ENCODE measurements at regions not wholly inside any gene's neighbourhood (a gene's known extent, or its start where the extent isn't known, plus 50 kb on each side); places are given as distances from the start of the nearest gene placed in this dataset.

DNA sequence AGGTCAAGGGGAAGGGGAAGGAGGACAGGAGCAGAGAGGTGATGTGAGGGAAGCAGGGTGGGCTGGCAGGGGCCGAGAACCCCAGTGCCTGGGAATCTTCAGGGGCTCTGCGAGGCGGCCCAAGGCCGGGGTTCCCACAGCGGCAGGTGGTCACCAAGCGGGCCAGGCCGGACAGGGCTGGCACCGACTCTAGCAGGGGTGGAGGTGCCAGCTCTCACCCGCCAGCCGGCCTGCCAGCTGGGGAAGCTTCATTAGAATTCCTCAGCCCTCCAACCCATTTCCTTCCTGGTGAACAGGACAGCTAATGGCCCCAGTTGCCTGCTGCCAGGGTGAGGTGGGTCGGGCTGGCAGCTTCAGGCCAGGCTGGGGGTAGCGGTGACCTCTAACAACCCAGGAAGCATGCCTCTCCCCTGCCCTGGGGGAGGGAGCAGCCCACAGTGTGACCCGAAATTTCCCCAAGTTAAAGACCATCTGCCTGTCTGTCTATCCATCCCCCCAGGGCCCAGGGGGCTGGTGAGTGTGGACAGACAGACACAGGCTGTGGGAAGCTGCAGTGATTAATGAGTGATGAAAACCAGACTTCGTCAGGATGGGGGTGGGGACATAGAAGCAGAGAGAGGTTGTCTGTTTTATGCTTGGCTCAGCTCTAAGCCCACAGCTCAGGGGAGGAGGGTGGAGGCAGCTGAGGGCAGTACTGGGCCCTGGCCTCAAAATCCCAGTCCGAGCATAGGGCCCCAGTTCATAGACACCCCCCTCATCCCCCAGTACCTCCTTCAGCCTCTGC, 144.1 kb downstream of the ZFP36L2 start:
- TF ChIP-seq CTCF (IDR thresholded peaks at IDR 0.05): no peak
- Histone ChIP-seq H3K9me3 (ENCODE audit: control insufficient read depth, low read length) (no peaks in the 10 kb centered on the region), H3K27me3 (ENCODE audit: control insufficient read depth, insufficient read depth, low read length) (no peaks in the 10 kb centered on the region), H3K9ac (no peak overlapping the region), H2AFZ (no peak overlapping the region), H3K27ac (peak overlapping the region; percentile 37), H3K79me2 (no peaks in the 10 kb centered on the region), H3K4me1 (peaks cover 9% of the 10 kb centered on the region), H3K4me3 (ENCODE audit: low read depth, low read length) (no peak overlapping the region), H3K4me2 (ENCODE audit: low read length) (no peak overlapping the region), H3K36me3 (ENCODE audit: control insufficient read depth, insufficient read depth, low read length) (no peaks in the 10 kb centered on the region)

GRCh38 chr2:43081131-43081765, 145.2 kb downstream of the ZFP36L2 start:
- Histone ChIP-seq H3K9ac (no peak overlapping the region), H2AFZ (no peak overlapping the region), H3K27me3 (ENCODE audit: control insufficient read depth, insufficient read depth, low read length) (no peaks in the 10 kb centered on the region), H3K27ac (no peak overlapping the region), H3K4me2 (ENCODE audit: low read length) (no peak overlapping the region), H3K79me2 (no peaks in the 10 kb centered on the region), H3K9me3 (ENCODE audit: control insufficient read depth, low read length) (no peaks in the 10 kb centered on the region), H3K4me1 (peaks cover 9% of the 10 kb centered on the region), H3K36me3 (ENCODE audit: control insufficient read depth, insufficient read depth, low read length) (no peaks in the 10 kb centered on the region), H3K4me3 (ENCODE audit: low read depth, low read length) (no peak overlapping the region)
- TF ChIP-seq CTCF (IDR thresholded peaks at IDR 0.05): no peak

DNA sequence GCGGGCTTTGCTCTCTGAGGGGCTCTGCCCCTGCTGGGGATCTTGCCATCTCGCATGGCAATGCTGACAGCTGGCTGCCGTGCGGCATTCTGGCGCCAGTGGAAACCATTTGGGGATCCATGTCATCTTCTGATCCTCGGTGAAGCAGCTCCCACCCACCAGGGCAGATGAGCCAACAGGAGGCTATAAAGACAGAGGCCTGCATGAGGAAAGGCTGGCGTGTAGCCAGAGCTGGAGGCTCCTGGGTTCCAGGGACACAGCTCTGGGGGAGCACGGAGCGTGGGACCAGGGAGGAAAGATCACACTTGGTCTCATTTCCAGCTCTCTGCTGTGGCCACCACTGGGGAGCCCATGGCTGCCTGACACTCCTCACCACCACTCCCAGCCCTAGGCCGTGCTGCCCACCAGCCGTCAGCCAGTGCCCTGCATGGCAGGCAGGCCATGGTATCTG, 145.8 kb downstream of the ZFP36L2 start:
- Histone ChIP-seq H3K9ac (no peak overlapping the region), H3K4me1 (peaks cover 15% of the 10 kb centered on the region), H3K9me3 (ENCODE audit: control insufficient read depth, low read length) (no peaks in the 10 kb centered on the region), H3K36me3 (ENCODE audit: control insufficient read depth, insufficient read depth, low read length) (no peaks in the 10 kb centered on the region), H3K4me3 (ENCODE audit: low read depth, low read length) (no peak overlapping the region), H3K4me2 (ENCODE audit: low read length) (no peak overlapping the region), H2AFZ (no peak overlapping the region), H3K79me2 (no peaks in the 10 kb centered on the region), H3K27ac (no peak overlapping the region), H3K27me3 (ENCODE audit: control insufficient read depth, insufficient read depth, low read length) (no peaks in the 10 kb centered on the region)
- TF ChIP-seq CTCF (IDR thresholded peaks at IDR 0.05): no peak

GRCh38 chr2:43078781-43079755, 147.3 kb downstream of the ZFP36L2 start:
- no peak overlapping the region for H3K4me2 ChIP-seq (ENCODE audit: low read length)
- H3K9ac ChIP-seq: no peak overlapping the region
- H3K4me3 ChIP-seq (ENCODE audit: low read depth, low read length): no peak overlapping the region
- H3K9me3 ChIP-seq (ENCODE audit: control insufficient read depth, low read length): no peaks in the 10 kb centered on the region
- H3K79me2 ChIP-seq: no peaks in the 10 kb centered on the region
- H3K4me1 ChIP-seq: peaks cover 21% of the 10 kb centered on the region
- no peak overlapping the region for H2AFZ ChIP-seq
- H3K27me3 ChIP-seq (ENCODE audit: control insufficient read depth, insufficient read depth, low read length): no peaks in the 10 kb centered on the region
- no peaks in the 10 kb centered on the region for H3K36me3 ChIP-seq (ENCODE audit: control insufficient read depth, insufficient read depth, low read length)
- TF ChIP-seq CTCF (IDR thresholded peaks at IDR 0.05): no peak
- H3K27ac ChIP-seq: no peak overlapping the region

Measured in parathyroid adenoma (tissue), 2 donors.